ENCODE measurements at regions not wholly inside any gene's neighbourhood (a gene's known extent, or its start where the extent isn't known, plus 50 kb on each side); places are given as distances from the start of the nearest gene placed in this dataset.
"Not testable (repeated sequence)": the region's sequence is repeated elsewhere in the genome, so short reads cannot be mapped to it uniquely, and the experiment has no call there.

DNA sequence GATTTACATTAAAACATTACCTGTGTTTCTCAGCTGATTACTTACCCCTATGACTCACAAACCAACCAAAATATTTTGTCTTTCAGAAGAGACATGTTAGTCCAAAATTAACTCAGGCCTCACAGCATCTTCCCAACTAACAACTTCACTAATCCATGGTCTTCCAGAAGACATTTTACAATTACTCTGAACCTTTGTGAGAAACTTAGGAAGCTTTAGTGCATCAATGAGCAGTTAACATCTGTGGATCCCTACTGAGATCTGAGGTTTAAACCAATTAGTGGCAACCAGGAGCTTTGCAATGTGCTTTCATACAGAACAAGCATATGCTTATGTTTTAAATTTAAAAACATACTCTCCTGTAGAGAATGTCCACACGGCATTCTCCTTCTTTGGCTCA, 269.7 kb downstream of the UBE3D start:
- no peak for DNase-seq (ENCODE audit: low spot score)

DNA sequence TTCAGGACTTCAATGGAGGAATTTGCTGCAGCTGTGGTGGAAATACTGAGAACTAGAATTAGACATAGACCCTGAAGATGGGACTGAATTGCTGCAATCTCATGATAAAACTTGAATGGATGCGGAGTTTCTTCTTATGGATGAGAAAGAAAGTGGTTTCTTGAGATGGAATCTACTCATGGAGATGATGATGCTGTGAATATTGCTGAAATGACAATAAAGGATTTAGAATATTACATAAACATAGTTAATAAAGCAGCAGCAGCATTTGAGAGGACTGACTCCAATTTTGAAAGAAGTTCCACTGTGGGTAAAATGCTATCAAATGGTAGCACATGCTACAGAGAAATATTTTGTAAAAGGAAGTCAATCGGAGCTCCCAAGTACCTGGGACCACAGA, 264.6 kb downstream of the UBE3D start:
- no peak for DNase-seq (ENCODE audit: low spot score)

DNA sequence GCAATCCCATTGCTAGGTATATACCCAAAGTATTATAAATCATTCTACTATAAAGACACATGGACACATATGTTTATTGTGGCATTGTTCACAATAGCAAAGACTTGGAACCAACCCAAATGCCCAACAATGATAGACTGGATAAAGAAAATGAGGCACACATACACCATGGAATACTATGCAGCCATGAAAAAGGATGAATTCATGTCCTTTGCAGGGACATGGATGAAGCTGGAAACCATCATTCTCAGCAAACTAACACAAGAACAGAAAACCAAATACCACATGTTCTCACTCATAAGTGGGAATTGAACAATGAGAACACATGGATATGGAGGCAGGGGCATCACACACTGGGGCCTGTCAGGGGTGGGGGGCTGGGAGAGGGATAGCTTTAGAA, 249.4 kb downstream of the UBE3D start:
- not testable (repeated sequence) for DNase-seq (ENCODE audit: low spot score)

DNA sequence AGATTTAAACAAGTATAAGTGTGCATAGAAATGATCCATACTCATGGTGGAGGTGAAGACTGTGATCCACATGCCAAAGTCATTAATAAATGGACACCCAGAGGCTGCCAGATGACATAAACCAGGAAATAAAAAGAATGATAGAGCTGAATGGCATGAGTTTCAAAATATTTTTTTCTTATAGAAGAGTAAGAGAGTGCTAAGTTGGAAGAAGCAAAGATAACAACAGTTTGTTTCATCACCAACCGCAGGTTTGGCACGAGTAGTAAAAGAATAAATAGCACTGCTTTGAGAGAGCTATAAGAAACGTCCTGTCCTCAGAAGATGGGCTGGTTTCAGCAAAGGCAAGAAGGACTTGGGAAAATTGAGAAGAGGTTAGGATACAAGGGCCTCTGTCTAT, 246.9 kb downstream of the UBE3D start:
- no peak for DNase-seq (ENCODE audit: low spot score)

DNA sequence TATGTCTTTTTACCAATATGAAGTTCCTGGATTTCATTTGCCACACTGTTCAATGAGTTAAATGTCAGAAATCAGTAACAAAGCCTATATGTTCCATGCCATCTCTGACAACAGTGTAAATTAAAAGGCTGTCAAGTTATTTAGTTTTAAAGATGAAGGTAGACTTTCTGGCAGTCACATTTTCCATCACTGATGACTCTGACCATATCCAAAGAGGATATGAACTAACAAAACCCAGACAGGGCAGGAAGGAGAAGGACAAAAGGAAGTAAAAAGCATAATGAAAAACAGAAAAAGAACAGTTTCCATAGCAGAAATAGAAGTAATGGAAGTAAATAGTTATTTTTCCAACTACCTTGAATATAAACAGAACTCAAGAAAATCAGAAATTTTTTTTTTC, 242.3 kb downstream of the UBE3D start:
- no peak for DNase-seq (ENCODE audit: low spot score)

DNA sequence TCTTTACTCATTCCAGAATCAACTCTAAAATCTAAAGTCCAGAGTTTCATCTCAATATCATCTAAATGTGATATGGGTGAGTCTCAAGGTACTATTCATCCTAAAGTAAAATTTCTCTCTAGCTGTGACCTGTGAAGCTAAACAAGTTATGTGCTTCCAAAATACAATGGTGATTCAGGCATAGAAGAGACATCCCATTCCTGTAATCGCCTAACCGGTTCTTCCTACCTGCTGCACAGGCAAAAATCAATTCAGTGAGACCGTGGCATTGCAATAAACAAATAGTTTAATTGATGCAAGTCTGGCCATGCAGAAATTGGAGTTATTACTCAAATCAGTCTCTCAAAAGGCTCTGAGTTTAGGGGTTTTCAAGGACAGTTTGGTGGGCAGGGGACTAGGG, 232.8 kb downstream of the UBE3D start:
- no peak for DNase-seq (ENCODE audit: low spot score)

DNA sequence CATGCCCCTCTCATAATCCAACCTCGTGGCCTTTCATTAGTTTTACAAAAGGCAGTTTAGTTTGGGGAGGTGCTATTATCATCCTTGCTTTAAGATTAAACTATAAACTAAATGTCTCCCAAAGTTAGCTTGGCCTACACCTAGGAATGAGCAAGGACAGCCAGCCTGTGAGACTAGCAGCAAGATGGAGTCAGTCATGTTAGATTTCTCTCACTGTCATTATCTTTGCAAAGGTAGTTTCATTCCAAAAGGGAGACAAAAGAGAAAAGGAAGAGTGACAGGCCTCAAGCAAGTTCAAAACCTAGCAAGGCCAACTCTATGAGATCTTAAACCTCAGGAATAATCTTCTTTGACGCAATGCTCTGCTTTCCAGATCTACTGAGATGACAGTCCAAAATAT, 232.2 kb downstream of the UBE3D start:
- no peak for DNase-seq (ENCODE audit: low spot score)

DNA sequence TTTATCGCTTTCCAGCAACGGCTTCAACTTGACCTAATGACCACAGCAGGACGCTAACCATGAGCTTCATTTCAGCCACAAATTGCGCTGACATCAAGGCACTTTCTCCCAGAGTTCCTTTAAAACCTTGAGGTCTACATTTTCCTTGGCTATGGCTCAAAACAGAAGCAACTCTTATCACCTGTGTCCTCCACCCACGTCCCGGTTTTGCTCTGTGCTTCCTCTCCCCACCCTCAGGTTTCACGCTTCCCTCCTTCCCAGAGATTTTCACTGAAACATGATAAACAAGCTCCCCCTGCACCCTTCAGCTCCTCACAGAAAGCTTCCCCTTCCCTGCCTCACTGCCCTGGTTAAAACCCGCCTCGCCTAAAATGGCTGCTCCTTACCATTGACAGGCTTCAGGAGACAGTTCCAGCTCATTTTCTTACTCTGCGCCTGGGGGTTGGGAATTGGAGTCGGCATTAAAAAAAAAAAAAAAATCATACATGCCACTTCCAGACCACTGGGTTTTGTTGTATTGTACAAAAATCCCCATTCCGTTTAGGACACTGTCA, 229.5 kb downstream of the UBE3D start:
- no peak for DNase-seq (ENCODE audit: low spot score)

DNA sequence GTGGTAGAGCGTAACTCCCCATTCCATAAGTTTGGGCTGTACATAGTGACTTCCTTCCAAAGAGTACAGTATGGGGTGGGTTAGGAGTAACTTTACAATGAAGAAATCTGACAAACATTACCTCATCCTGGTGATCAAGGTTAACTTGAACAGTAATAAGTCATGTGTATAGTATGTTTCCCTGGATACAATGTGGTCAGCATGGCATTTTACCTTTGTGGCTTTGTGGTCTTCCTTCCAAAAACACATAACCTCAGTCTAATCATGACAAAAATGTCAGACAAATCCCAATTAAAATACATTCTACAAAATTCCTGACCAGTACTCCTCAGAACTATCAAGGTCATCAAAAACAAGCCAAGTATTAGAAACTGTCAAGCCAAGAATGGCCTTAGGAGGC, 225.1 kb downstream of the UBE3D start:
- no peak for DNase-seq (ENCODE audit: low spot score)

DNA sequence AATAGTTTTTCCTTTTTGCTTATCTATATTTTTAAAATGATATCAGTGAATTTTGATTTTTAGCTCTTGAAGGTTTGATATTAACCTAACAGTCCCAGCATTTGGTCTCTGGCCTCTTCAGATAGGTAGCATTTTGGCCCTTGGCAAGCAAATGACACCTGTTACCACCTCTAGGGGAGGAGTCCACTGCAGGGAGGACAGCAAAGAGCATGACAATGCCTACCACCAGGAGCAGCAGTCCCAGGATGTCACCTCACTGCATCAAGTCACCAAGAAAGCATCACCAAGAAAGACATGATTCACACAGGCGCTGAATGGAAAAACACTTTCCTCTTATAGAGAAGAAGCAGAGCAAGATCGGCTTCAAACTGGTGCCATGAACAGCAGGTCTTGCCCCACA, 224.3 kb downstream of the UBE3D start:
- no peak for DNase-seq (ENCODE audit: low spot score)

Data from mesenteric fat pad (tissue), 1 donor.